Fibroblast of upper back skin (primary cell): ENCODE measurements at regions not wholly inside any gene's neighbourhood (a gene's known extent, or its start where the extent isn't known, plus 50 kb on each side); places are given as distances from the start of the nearest gene placed in this dataset.
A peak's percentile ranks its signal among the peaks of the same experiment; 100 is the strongest.
"Not testable (repeated sequence)": the region's sequence is repeated elsewhere in the genome, so short reads cannot be mapped to it uniquely, and the experiment has no call there.

Source experiments
- DNase-seq: peaks from one replicate; pipeline ENCODE4 v3.0.0-alpha.2; 2013

GRCh38 chr20:5452691-5453090, 135.9 kb upstream of the PROKR2 start:
- not testable (repeated sequence) for DNase-seq

GRCh38 chr20:5452286-5452685, 135.5 kb upstream of the PROKR2 start:
- not testable (repeated sequence) for DNase-seq

- no peak for DNase-seq
These were observed 135.0 kb upstream of the PROKR2 start for GRCh38 chr20:5451643-5452210.

- DNase-seq: peak; percentile 34
These were observed 131.8 kb upstream of the PROKR2 start for GRCh38 chr20:5448449-5449118.

- no peak for DNase-seq
These were observed 130.4 kb upstream of the PROKR2 start for GRCh38 chr20:5447188-5447587.

GRCh38 chr20:5445611-5446010, 128.9 kb upstream of the PROKR2 start:
- DNase-seq: no peak

GRCh38 chr20:5442101-5442500, 125.3 kb upstream of the PROKR2 start:
- DNase-seq: no peak

GRCh38 chr20:5434116-5434515, 117.4 kb upstream of the PROKR2 start:
- DNase-seq: no peak

GRCh38 chr20:5433352-5433751, 116.6 kb upstream of the PROKR2 start:
- DNase-seq: no peak

GRCh38 chr20:5432030-5432429, 115.3 kb upstream of the PROKR2 start:
- no peak for DNase-seq

- DNase-seq: no peak
These were observed 113.9 kb upstream of the PROKR2 start for GRCh38 chr20:5430670-5431069.

GRCh38 chr20:5426026-5426425, 109.3 kb upstream of the PROKR2 start:
- no peak for DNase-seq

GRCh38 chr20:5416086-5416485, 99.3 kb upstream of the PROKR2 start:
- no peak for DNase-seq

- no peak for DNase-seq
These were observed 96.6 kb upstream of the PROKR2 start for GRCh38 chr20:5413394-5413793.

GRCh38 chr20:5410470-5410869, 93.7 kb upstream of the PROKR2 start:
- DNase-seq: no peak

GRCh38 chr20:5402903-5403531, 86.3 kb upstream of the PROKR2 start:
- no peak for DNase-seq

- DNase-seq: no peak
These were observed 84.6 kb upstream of the PROKR2 start for GRCh38 chr20:5401277-5401875.

- DNase-seq: peak; percentile 11
These were observed 83.5 kb upstream of the PROKR2 start for GRCh38 chr20:5400164-5400762.

- peak; percentile 6 for DNase-seq
These were observed 80.6 kb upstream of the PROKR2 start for GRCh38 chr20:5397393-5397792.

- DNase-seq: no peak
These were observed 79.4 kb upstream of the PROKR2 start for GRCh38 chr20:5395932-5396727.

- no peak for DNase-seq
These were observed 76.6 kb upstream of the PROKR2 start for GRCh38 chr20:5393218-5393870.

- no peak for DNase-seq
These were observed 74.0 kb upstream of the PROKR2 start for GRCh38 chr20:5390720-5391119.
